Right atrium auricular region (tissue), 2 donors: ENCODE measurements at regions not wholly inside any gene's neighbourhood (a gene's known extent, or its start where the extent isn't known, plus 50 kb on each side); places are given as distances from the start of the nearest gene placed in this dataset.

ENCODE experiments used
- DNase-seq: peaks from one replicate; pipeline ENCODE4 v3.0.0-alpha.2; 2019; ENCODE audit warnings: low spot score
- H3K27ac ChIP-seq, 2 donors: fragments of 200-600 bp; sonication (generic); 1 replicate in 1 of 2; 2 replicates in 1 of 2; pipeline ENCODE4 v1.5.1; 2016 to 2019
- H3K27me3 ChIP-seq, 2 donors: fragments of 200-600 bp; sonication (generic); one replicate each; pipeline versions ENCODE4 v1.5.1 to v1.6.0; 2017 to 2019
- H3K36me3 ChIP-seq: fragments of 200-600 bp; sonication (generic); one replicate; pipeline ENCODE4 v1.5.1; 2016
- H3K4me1 ChIP-seq, 2 donors: fragments of 200-600 bp; sonication (generic); one replicate each; pipeline versions ENCODE4 v1.5.1 to v1.6.0; 2017 to 2019
- H3K4me3 ChIP-seq, 2 donors: fragments of 200-600 bp; sonication (generic); 1 replicate in 1 of 2; 2 replicates in 1 of 2; pipeline ENCODE4 v1.5.1; 2017 to 2019; ENCODE audit warnings: mild to moderate bottlenecking in 1 of 2, moderate library complexity in 1 of 2
- H3K9me3 ChIP-seq, 2 donors: fragments of 200-600 bp; sonication (generic); one replicate each; pipeline ENCODE4 v1.5.1; 2019
- CTCF ChIP-seq, 2 donors: fragments of 200-600 bp; sonication (generic); IDR thresholded peaks; one replicate each; pipeline ENCODE4 v1.5.1; 2019; ENCODE audit warnings: antibody characterized with exemption in 2 of 2

DNA sequence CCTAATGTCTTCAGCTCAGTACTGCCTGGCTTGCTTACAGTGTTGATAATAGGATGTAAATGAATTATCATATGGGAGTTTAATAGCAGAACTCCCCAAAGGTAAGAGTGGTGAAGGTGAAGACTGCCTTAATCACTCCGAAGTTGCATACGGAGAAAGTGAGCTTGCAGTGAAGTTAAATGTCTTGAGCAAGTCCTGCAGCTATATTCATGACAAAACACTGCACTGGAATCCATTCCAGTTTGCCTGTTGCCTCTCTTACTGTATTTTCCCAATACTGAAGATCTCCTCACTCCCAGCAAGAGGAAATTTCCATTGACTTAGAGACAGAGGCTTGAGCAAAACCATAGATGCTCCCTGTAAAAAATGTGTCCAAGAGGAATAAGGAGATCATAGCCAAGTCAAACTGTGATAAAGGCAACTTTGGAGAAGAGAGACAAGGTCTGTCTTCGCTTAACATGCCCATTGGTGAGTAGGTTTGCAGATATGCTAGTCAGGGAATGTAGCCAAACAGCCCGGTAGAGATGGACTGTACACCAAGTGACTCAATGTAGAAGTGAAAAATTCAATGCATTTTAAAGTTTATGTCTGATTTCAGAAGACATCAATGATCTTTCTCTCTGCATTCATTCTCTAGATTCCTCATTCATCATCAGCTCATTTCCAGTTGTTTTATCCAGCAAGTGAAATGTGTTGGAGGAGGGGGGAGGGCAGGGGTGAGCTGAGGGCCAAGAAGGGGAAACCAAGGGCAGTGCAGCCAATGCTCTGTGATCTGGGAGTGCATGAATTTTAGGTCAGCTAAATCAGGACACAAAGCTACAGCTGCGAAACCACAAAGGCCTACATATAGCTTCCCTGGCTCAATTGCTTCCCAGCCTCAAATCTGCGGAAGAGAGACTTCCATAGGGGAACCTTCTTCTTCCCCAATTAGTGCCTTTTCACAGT lies 667.1 kb upstream of the NR2F2 start:
- no peak for TF ChIP-seq CTCF (IDR thresholded peaks at IDR 0.05)
- Histone ChIP-seq H3K4me1 (no peaks in the 10 kb centered on the region), H3K36me3 (no peaks in the 10 kb centered on the region), H3K27me3 (no peaks in the 10 kb centered on the region), H3K27ac (no peak overlapping the region), H3K4me3 (no peak overlapping the region), H3K9me3 (no peaks in the 10 kb centered on the region)
- DNase-seq = no peak

DNA sequence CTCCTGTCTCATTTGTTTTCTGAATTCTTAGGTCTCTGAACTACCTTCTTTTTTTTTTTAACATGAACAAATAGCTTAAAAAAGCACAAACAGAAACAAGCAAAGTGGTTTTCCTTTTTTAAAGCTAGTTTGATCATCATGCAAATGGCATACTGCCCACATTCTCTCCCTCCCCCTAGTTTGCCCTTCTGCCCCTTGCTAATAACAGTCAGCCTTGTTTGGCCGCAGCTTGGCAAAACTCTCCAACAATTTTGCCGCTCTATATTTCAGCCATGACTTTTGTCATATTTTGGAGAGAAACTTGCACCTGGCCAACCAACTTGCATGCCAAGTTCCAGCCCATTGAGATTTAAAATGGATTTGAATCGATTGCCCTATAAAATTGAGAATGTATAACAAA lies 666.0 kb upstream of the NR2F2 start:
- Histone ChIP-seq H3K9me3 (no peaks in the 10 kb centered on the region), H3K4me3 (no peak overlapping the region), H3K36me3 (no peaks in the 10 kb centered on the region), H3K27ac (no peak overlapping the region), H3K27me3 (no peaks in the 10 kb centered on the region), H3K4me1 (no peaks in the 10 kb centered on the region)
- no peak for DNase-seq
- no peak for TF ChIP-seq CTCF (IDR thresholded peaks at IDR 0.05)

DNA sequence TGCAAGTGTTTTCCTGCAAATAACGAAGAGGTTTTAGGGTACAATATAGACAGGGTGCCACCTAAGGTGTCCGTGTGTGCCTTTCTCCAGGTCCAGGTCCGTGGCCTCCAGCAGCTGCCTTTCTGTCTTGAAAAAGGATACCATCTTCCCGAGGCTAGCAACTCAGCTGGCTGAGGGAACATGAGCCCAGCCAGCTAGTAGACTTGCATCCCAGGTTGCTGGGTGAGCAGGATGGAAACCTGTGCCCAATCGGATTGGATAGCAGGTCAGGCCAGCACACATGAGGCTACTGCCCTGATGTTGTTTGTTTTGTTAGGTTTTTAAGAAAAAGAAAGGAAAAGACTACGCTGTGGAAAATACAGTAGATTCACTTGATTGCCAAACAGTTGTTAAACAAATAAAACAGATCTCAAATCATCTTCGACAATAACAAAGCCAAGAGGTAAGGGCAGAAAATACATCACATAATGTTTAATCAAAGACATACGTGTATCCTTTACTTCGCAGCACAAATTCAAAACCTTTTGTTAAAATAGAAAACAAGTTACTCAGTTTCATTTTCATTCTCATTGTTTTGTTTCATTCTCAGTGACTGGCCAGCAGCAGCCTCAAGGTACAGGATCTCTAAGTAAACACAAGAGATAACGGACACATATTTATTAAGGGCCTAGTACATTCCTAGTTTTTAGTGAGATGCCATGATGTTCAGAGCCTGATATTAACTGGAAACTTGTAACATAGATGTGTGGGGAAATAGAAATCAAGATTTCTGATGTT lies 661.2 kb upstream of the NR2F2 start:
- Histone ChIP-seq H3K36me3 (no peaks in the 10 kb centered on the region), H3K27ac (peak overlapping the region in 1 of 2 donors; percentile 20), H3K9me3 (no peaks in the 10 kb centered on the region), H3K4me3 (peak overlapping the region in 1 of 2 donors; percentile 11), H3K4me1 (no peaks in the 10 kb centered on the region), H3K27me3 (no peaks in the 10 kb centered on the region)
- no peak for TF ChIP-seq CTCF (IDR thresholded peaks at IDR 0.05)
- DNase-seq = no peak

- TF ChIP-seq CTCF (IDR thresholded peaks at IDR 0.05) = no peak
These were observed 656.5 kb upstream of the NR2F2 start for GRCh38 chr15:95674031-95674430.

DNA sequence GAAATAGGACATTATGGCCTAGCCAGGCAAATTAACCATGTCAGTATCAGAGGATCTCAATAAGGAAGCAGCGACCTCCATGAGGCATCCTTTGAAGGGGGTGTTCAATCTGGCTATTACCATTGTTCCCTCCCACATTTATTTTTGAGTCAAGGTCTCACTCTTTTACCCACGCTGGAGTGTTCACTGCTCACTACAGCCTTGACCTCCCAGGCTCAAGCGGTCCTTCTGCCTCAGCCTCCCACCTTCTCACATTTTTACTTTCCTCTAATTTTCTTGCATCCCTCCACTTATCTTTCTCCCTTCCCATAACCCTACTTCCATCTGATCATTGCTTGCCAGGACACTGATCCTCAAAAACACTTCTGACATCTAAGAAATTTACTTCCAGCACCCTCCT lies 654.0 kb upstream of the NR2F2 start:
- H3K4me3 ChIP-seq = no peak overlapping the region

More at GRCh38 chr15:95674031-95674430, 656.5 kb upstream of the NR2F2 start:
- Histone ChIP-seq H3K27ac (no peak overlapping the region), H3K4me1 (no peaks in the 10 kb centered on the region), H3K4me3 (no peak overlapping the region), H3K9me3 (no peaks in the 10 kb centered on the region), H3K27me3 (no peaks in the 10 kb centered on the region), H3K36me3 (no peaks in the 10 kb centered on the region)
- no peak for DNase-seq

More for the DNA sequence above, 654.0 kb upstream of the NR2F2 start:
- Histone ChIP-seq H3K27me3 (no peaks in the 10 kb centered on the region), H3K27ac (no peak overlapping the region), H3K4me1 (no peaks in the 10 kb centered on the region), H3K36me3 (no peaks in the 10 kb centered on the region), H3K9me3 (no peaks in the 10 kb centered on the region)
- no peak for TF ChIP-seq CTCF (IDR thresholded peaks at IDR 0.05)
- DNase-seq = no peak
